ENCODE measurements at regions not wholly inside any gene's neighbourhood (a gene's known extent, or its start where the extent isn't known, plus 50 kb on each side); places are given as distances from the start of the nearest gene placed in this dataset.

GRCh38 chr6:53994201-53994600, 117.0 kb upstream of the MLIP start:
- TF ChIP-seq POLR2A (IDR thresholded peaks at IDR 0.05; ENCODE audit: low read depth, low read length) (no peak), POLR2AphosphoS5 (IDR thresholded peaks at IDR 0.05; ENCODE audit: low read depth, low read length) (no peak), TAF1 (IDR thresholded peaks at IDR 0.05; ENCODE audit: borderline replicate concordance, low read depth, low read length) (no peak)

All from GM12892 (cell line).